G401 (cell line): ENCODE measurements at regions not wholly inside any gene's neighbourhood (a gene's known extent, or its start where the extent isn't known, plus 50 kb on each side); places are given as distances from the start of the nearest gene placed in this dataset.
"Not testable (repeated sequence)": the region's sequence is repeated elsewhere in the genome, so short reads cannot be mapped to it uniquely, and the experiment has no call there.

Source experiments
- DNase-seq: peaks from one replicate; pipeline ENCODE4 v3.0.0-alpha.2; 2015; ENCODE audit warnings: low spot score
- in situ Hi-C: cut with HindIII; loops from 2 replicates; pipeline ENCODE4 v1.10.0; 2016; ENCODE audit warnings: low sequenced_read_pairs, mixed read lengths

GRCh38 chr2:89537862-89538261 lies 846.4 kb downstream of the RPIA start:
- in situ Hi-C loops, DNase-seq: not testable (repeated sequence)

GRCh38 chr2:89544110-89544509 lies 852.6 kb downstream of the RPIA start:
- DNase-seq, in situ Hi-C loops: not testable (repeated sequence)

DNA sequence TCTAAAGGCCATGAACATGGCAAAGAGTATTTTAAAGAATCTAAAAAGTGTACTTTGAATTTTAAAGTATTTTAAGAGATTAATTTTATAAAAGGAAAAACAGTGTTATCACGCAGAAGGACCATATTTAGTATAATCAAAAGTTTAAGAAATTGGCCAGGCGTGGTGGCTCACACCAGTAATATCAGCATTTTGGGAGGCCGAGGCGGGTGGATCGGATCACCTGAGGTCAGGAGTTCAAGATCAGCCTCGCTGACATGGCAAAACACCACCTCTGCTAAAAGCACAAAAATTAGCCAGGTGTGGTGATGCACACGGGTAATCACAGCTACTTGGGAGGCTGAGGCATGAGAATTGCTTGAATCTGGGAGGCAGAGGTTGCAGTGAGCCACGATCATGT lies 887.7 kb downstream of the RPIA start:
- in situ Hi-C loops, DNase-seq: not testable (repeated sequence)

- in situ Hi-C loops, DNase-seq: not testable (repeated sequence)
Observed at GRCh38 chr2:89582816-89583215, 891.3 kb downstream of the RPIA start.

DNA sequence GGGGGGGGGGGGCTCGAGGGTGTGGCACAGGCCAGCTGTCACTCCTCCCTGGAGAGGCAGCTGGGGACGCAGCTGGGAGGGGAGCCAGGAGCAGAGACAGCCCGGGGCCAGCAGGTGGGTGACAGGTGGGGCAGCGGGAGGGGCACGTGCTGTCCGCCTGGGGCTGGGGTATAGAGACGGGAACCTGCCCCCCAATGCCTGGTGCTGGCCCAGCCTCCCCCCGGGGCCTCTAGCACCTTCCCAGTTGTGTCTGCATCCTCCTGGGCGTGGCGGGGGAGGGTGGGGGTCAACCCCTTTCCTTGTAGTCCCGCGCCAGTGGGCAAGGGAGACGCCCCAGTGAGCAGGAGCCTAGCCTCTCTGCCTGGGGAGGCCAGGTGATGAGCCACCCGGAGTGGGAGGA lies 892.6 kb downstream of the RPIA start:
- DNase-seq, in situ Hi-C loops: not testable (repeated sequence)

GRCh38 chr2:89584868-89585557 lies 893.5 kb downstream of the RPIA start:
- in situ Hi-C loops, DNase-seq: not testable (repeated sequence)

DNA sequence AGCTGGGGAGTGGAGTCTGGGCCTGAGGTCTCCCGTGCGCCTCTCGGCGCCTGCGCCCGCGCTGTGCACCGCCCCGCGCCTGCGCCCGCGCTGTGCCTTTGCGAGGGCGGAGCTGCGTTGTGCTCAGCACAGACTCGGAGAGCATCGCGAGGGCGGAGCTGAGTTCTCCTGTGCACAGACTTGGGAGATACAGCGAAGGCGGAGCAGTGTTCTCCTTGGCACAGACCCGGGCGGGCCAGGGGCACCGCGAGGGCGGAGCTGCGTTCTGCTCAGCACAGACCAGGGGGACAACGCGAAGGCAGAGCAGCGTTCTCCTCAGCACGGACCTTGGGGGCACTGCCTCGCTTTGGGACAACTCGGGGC lies 894.1 kb downstream of the RPIA start:
- DNase-seq: peak; percentile 30
- in situ Hi-C loops: not testable (repeated sequence)

- DNase-seq, in situ Hi-C loops: not testable (repeated sequence)
Observed at GRCh38 chr2:89599843-89600242, 908.4 kb downstream of the RPIA start.

DNA sequence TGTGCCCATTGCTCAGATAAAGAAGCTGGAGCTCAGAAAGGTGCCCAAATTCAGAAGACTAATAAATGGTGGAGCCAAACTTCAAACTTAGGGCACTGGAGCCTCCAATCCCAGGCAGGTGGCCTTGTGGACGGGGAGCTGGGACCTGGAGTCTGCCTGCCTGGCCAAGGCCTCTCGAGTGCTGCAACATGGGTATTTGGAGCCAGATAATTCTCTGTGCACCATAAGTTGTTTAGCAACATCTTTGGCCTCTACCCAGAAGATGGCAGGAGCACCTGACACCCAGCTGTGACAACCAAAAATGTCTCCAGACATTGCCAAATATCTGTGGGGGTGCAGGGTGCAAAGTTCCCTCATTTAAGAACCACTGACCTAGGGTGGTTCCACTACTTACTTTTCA lies 915.0 kb downstream of the RPIA start:
- in situ Hi-C loops, DNase-seq: not testable (repeated sequence)

DNA sequence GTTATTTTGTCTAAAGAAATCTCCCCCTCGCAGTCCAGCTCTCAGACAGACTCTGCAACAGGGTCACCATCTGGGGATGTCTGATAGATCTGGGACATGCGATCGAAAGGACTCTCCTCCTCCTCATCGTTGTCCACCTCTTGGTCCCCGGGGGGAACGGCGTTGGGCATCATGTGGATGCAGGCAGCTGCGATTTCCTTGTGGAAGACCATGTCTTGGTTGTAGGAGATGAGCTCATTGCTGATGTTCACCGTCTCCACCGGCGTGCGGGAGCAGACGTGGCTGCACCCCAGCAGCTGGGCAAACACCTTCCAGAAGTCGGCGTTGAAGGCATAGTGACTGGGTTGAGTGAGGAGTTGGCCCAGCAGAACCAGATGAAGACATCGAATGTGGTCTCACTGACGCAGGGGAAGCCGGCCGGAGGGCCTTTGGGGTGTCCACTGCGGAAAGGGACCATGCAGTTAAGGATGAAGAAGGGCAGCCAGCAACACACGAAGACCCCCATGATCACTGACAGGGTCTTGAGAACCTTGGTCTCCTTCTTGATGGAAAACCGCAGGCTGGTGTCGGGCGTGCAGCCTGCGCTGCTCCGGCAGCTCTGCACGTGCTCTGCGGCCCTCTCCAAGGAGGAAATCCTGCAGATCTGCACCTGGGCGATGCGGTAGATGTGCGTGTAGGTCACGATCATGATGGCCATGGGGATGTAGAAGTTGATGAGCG lies 918.9 kb downstream of the RPIA start:
- in situ Hi-C loops, DNase-seq: not testable (repeated sequence)

GRCh38 chr2:89610927-89611515 lies 919.5 kb downstream of the RPIA start:
- DNase-seq, in situ Hi-C loops: not testable (repeated sequence)

GRCh38 chr2:89611710-89612109 lies 920.2 kb downstream of the RPIA start:
- DNase-seq, in situ Hi-C loops: not testable (repeated sequence)

GRCh38 chr2:89649268-89649667 lies 957.8 kb downstream of the RPIA start:
- DNase-seq, in situ Hi-C loops: not testable (repeated sequence)

- DNase-seq, in situ Hi-C loops: not testable (repeated sequence)
Observed at GRCh38 chr2:89679254-89679653, 987.8 kb downstream of the RPIA start.
